Astrocyte of the cerebellum (primary cell): ENCODE measurements at regions not wholly inside any gene's neighbourhood (a gene's known extent, or its start where the extent isn't known, plus 50 kb on each side); places are given as distances from the start of the nearest gene placed in this dataset.

Source experiments
- DNase-seq: peaks from one replicate; pipeline ENCODE4 v3.0.0-alpha.2; 2011; ENCODE audit warnings: low read depth
- H3K4me3 ChIP-seq: 2 replicates; pipeline ENCODE4 v1.5.1; 2011; ENCODE audit warnings: mild to moderate bottlenecking, low read depth, low read length, moderate library complexity
- in situ Hi-C: cut with HindIII; loops from 2 replicates; pipeline ENCODE4 v1.10.0; 2017; ENCODE audit warnings: low sequenced_read_pairs
- TF ChIP-seq, protein P1 (sequence below): IDR thresholded peaks from 2 replicates; pipeline ENCODE4 v1.5.1; 2012; ENCODE audit warnings: low read length, low read depth, moderate library complexity, mild to moderate bottlenecking; ENCODE audit errors: missing control alignments

DNA sequence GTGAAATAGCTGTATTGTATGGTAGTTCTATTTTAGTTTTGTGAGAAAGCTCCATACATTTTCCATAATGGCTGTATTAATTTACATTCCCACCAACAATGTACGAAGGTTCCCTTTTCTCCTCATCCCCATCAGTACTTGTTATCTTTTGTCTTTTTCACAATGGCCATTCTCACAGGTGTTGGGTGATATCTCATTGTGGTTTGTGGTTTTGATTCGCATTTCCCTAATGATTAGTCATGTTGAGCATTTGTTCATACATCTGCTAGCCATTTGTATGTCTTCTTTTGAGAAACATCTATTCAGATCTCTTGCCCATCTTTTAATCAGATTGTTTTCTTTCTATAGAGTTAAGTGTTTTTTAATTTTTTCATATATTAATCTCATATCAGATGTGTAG lies 931.9 kb downstream of the IGSF11 start:
- in situ Hi-C loops = no loop called here
- DNase-seq = no peak

DNA sequence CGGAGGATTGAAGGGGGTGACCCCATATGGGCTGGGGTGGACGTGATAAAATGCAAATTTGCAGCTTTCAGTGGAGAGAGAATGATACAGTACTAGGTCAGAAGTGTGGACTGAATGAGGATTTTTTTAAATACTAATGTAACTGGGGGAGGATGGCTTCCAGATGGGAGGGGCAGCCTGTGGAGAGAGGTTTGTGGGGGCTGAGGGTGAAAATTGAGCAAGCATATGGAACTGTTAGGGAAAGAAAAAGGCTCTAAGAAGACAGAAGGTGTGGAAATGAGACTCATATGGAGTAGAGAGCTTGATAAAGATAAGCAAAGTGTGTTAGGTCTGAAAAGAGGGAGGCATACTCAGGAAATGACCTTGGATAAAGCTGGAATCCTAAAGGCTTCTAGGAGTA lies 926.4 kb downstream of the IGSF11 start:
- DNase-seq = no peak
- no peak overlapping the region for H3K4me3 ChIP-seq
- in situ Hi-C loops = no loop called here
- TF ChIP-seq, protein P1, sequence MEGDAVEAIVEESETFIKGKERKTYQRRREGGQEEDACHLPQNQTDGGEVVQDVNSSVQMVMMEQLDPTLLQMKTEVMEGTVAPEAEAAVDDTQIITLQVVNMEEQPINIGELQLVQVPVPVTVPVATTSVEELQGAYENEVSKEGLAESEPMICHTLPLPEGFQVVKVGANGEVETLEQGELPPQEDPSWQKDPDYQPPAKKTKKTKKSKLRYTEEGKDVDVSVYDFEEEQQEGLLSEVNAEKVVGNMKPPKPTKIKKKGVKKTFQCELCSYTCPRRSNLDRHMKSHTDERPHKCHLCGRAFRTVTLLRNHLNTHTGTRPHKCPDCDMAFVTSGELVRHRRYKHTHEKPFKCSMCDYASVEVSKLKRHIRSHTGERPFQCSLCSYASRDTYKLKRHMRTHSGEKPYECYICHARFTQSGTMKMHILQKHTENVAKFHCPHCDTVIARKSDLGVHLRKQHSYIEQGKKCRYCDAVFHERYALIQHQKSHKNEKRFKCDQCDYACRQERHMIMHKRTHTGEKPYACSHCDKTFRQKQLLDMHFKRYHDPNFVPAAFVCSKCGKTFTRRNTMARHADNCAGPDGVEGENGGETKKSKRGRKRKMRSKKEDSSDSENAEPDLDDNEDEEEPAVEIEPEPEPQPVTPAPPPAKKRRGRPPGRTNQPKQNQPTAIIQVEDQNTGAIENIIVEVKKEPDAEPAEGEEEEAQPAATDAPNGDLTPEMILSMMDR = no peak

More for the DNA sequence above, 931.9 kb downstream of the IGSF11 start:
- TF ChIP-seq, protein P1 = no peak
- H3K4me3 ChIP-seq = no peak overlapping the region

DNA sequence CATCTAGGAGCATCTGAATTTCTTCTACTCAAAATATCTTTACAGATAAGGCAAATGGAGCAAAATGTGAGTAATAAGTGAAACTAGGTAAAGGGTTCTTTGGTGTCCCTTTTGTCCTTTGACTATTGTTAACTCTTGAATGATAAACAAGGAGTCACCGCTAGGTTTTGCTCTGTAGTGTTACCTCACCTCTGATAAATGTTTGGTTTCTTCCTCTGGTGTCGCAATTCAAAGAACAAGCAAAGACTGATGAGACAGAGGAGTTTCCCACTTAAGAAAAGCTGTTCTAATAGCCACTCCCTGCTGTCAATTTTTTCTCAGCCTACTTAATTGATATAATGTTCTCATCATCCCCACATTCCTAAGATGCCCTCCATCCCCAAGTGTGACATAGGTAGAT lies 925.9 kb downstream of the IGSF11 start:
- H3K4me3 ChIP-seq = no peak overlapping the region
- TF ChIP-seq, protein P1 = no peak
- DNase-seq = no peak
- in situ Hi-C loops = no loop called here

DNA sequence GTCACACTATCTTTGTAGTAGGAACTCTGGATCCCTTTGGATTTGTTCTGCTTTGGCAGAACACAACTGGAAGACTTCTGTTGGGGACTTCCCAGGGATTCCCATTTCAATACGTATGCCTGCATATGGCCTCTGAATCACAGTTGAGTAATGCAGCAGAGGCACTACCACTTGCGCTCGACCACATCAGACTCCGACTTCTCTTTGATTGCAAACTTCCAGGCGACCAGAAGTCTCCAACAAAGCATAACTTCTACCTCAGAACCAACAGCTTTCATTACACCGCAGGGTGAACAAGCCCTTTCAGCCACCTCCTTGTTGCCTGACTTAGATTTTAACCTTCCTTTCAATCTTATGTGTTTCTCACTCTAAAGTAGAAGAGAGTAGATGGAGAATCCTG lies 924.4 kb downstream of the IGSF11 start:
- TF ChIP-seq, protein P1 = no peak
- in situ Hi-C loops = no loop called here
- H3K4me3 ChIP-seq = no peak overlapping the region
- no peak for DNase-seq

DNA sequence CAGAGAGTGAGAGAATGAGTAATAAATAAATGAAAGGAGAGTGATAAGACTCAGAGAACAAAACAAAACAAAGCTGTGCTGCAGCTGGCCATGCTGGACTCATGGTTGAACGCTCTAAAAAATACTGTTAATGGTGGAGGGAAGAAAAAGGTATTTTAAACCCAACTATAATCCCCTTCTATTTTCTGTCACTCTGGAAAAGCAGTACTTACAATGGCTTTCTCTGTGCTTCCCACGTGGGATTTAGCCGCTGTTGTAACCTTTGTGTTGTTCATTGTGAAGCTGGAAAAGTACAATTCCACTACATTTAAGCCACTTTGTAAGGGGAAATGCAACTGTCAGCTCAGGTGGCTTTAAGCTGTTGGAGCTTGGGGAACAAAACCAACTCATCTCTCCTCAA lies 917.7 kb downstream of the IGSF11 start:
- TF ChIP-seq, protein P1 = no peak
- in situ Hi-C loops = no loop called here
- DNase-seq = no peak
- no peak overlapping the region for H3K4me3 ChIP-seq

DNA sequence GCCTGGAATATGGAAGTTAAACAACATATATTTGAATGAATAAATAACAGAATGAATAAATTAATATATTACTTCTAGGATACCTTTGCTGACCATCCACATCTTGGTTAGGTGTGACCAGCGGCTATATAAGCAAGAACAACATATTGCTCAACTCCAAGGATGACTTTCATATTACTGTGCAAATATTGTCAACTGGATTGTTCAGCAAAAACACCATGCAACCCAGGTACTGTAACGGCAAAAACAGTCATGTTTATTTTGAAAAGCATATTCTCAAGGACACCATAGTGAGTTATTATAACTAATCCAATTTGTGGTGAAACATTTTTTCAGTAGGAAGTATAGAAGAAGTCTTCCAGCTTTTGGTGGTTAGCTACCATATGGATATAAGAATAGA lies 907.9 kb downstream of the IGSF11 start:
- DNase-seq = no peak
- TF ChIP-seq, protein P1 = no peak
- in situ Hi-C loops = no loop called here
- no peak overlapping the region for H3K4me3 ChIP-seq

DNA sequence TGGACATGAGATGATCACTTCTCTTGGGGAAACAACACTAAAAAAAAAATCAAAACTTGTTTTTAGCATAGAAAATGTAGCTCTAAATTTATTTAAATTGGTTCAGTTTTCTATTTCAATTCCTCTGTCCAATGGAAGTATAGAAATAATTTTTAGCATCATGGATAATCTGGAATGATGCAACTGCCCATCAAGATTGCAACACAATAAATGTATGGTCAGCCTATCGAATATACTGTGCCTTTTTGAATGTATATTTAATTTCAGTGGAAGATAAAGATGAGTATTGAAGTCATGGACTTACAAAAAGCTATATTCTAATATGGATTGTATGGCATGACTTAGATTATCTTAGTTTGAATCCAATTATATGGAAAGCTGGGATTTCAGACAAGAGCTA lies 906.7 kb downstream of the IGSF11 start:
- no peak overlapping the region for H3K4me3 ChIP-seq
- no peak for DNase-seq
- in situ Hi-C loops = no loop called here
- TF ChIP-seq, protein P1 = no peak
